ENCODE measurements at regions not wholly inside any gene's neighbourhood (a gene's known extent, or its start where the extent isn't known, plus 50 kb on each side); places are given as distances from the start of the nearest gene placed in this dataset.

- no peak for TF ChIP-seq CTCF (IDR thresholded peaks at IDR 0.05; ENCODE audit: borderline replicate concordance, extremely low read depth, low read length, poor library complexity, severe bottlenecking)
- no peak for TF ChIP-seq EZH2 (IDR thresholded peaks at IDR 0.05; ENCODE audit: borderline replicate concordance, low read depth, low read length, severe bottlenecking)
Observed at GRCh38 chr12:33247625-33248024, 192.0 kb downstream of the SYT10 start.

All from DND-41 (cell line).